Keratinocyte (primary cell): ENCODE measurements at regions not wholly inside any gene's neighbourhood (a gene's known extent, or its start where the extent isn't known, plus 50 kb on each side); places are given as distances from the start of the nearest gene placed in this dataset.

Source experiments
- DNase-seq: peaks from one replicate; pipeline ENCODE4 v3.0.0-alpha.2; 2011; ENCODE audit warnings: low read depth, missing footprints, low spot score
- FAIRE-seq: peaks from 2 replicates; lab custom pipeline; 2011; peaks lifted over from hg19 to GRCh38; lab: Jason Lieb, UNC
- H2AFZ ChIP-seq: 2 replicates; pipeline ENCODE4 v1.6.0; 2012; ENCODE audit warnings: low read length, control low read depth, inconsistent platforms; ENCODE audit not compliant: control insufficient read depth
- H3K27ac ChIP-seq: 2 replicates; pipeline ENCODE4 v1.5.1; 2011; ENCODE audit warnings: low read length; ENCODE audit not compliant: control insufficient read depth, insufficient read depth
- H3K27me3 ChIP-seq: 3 replicates; pipeline ENCODE4 v1.6.0; 2011; ENCODE audit warnings: low read length; ENCODE audit not compliant: control insufficient read depth, insufficient read depth; ENCODE audit errors: extremely low read depth
- H3K36me3 ChIP-seq, 2 experiments: 2 replicates in 1 of 2; 3 replicates in 1 of 2; pipeline ENCODE4 v1.5.1; 2011; ENCODE audit warnings: low read length in 2 of 2, mild to moderate bottlenecking in 1 of 2; ENCODE audit not compliant: control insufficient read depth in 2 of 2, insufficient read depth in 2 of 2; ENCODE audit errors: extremely low read depth in 1 of 2
- H3K4me1 ChIP-seq: 3 replicates; pipeline ENCODE4 v1.5.1; 2011; ENCODE audit warnings: low read length; ENCODE audit not compliant: control insufficient read depth, insufficient read depth; ENCODE audit errors: extremely low read depth
- H3K4me2 ChIP-seq: 3 replicates; pipeline ENCODE4 v1.6.0; 2011; ENCODE audit warnings: low read depth, low read length; ENCODE audit not compliant: control insufficient read depth, insufficient read depth; ENCODE audit errors: extremely low read depth
- H3K4me3 ChIP-seq, 3 experiments: fragments of 200-600 bp in 1 of 3; sonication (generic) in 1 of 3; 2 replicates in 2 of 3; 3 replicates in 1 of 3; pipeline ENCODE4 v1.5.1; 2011 to 2016; ENCODE audit warnings: low read length in 3 of 3, mild to moderate bottlenecking in 3 of 3, control low read depth in 2 of 3, inconsistent platforms in 1 of 3, low read depth in 1 of 3, mixed read lengths in 1 of 3, mixed run types in 1 of 3, moderate library complexity in 1 of 3; ENCODE audit not compliant: control insufficient read depth in 2 of 3, insufficient read depth in 2 of 3; ENCODE audit errors: extremely low read depth in 1 of 3
- H3K79me2 ChIP-seq: 2 replicates; pipeline ENCODE4 v1.6.0; 2012; ENCODE audit warnings: low read length; ENCODE audit not compliant: control insufficient read depth, insufficient read depth
- H3K9ac ChIP-seq: 3 replicates; pipeline ENCODE4 v1.6.0; 2011; ENCODE audit warnings: low read length; ENCODE audit not compliant: control insufficient read depth, insufficient read depth; ENCODE audit errors: extremely low read depth
- H3K9me1 ChIP-seq: 3 replicates; pipeline ENCODE4 v1.6.0; 2011; ENCODE audit warnings: low read length; ENCODE audit not compliant: control insufficient read depth, insufficient read depth; ENCODE audit errors: extremely low read depth
- H3K9me3 ChIP-seq: 2 replicates; pipeline ENCODE4 v1.5.1; 2012; ENCODE audit warnings: low read depth, low read length; ENCODE audit not compliant: control insufficient read depth
- H4K20me1 ChIP-seq: 3 replicates; pipeline ENCODE4 v1.6.0; 2011; ENCODE audit warnings: low read length; ENCODE audit not compliant: control insufficient read depth, insufficient read depth; ENCODE audit errors: extremely low read depth
- EZH2 ChIP-seq: IDR thresholded peaks from one replicate; pipeline ENCODE4 v1.6.1; 2012; ENCODE audit warnings: inconsistent platforms, mild to moderate bottlenecking, low read length, moderate library complexity
- dilution Hi-C: fragments of 300-500 bp; cut with MboI; formaldehyde crosslinking; loops from one replicate; pipeline ENCODE4 v1.7.0; 2020; ENCODE audit warnings: low sequenced_read_pairs; ENCODE audit not compliant: extremely low pct_ligation_motif_present
- TF ChIP-seq, protein P1 (sequence below), 3 experiments: IDR thresholded peaks in 1 of 3; conservative IDR thresholded peaks in 1 of 3; optimal IDR thresholded peaks in 1 of 3; 2 replicates in 2 of 3; 3 replicates in 1 of 3; pipeline versions ENCODE3 to v1.5.1; 2011; ENCODE audit warnings: low read length in 3 of 3, mild to moderate bottlenecking in 3 of 3, moderate library complexity in 2 of 3, control low read depth in 1 of 3, inconsistent platforms in 1 of 3; ENCODE audit not compliant: insufficient read depth in 2 of 3; ENCODE audit errors: extremely low read depth in 1 of 3

- H3K4me1 ChIP-seq = no peaks in the 10 kb centered on the region
- H3K27ac ChIP-seq = no peak overlapping the region
- DNase-seq (no peak), FAIRE-seq (no peak)
- TF ChIP-seq EZH2 = no peak
- TF ChIP-seq, protein P1, sequence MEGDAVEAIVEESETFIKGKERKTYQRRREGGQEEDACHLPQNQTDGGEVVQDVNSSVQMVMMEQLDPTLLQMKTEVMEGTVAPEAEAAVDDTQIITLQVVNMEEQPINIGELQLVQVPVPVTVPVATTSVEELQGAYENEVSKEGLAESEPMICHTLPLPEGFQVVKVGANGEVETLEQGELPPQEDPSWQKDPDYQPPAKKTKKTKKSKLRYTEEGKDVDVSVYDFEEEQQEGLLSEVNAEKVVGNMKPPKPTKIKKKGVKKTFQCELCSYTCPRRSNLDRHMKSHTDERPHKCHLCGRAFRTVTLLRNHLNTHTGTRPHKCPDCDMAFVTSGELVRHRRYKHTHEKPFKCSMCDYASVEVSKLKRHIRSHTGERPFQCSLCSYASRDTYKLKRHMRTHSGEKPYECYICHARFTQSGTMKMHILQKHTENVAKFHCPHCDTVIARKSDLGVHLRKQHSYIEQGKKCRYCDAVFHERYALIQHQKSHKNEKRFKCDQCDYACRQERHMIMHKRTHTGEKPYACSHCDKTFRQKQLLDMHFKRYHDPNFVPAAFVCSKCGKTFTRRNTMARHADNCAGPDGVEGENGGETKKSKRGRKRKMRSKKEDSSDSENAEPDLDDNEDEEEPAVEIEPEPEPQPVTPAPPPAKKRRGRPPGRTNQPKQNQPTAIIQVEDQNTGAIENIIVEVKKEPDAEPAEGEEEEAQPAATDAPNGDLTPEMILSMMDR (optimal IDR thresholded peaks at IDR 0.05 in 1 of 3, IDR thresholded peaks at IDR 0.05 in 1 of 3, conservative IDR thresholded peaks at IDR 0.05 in 1 of 3; ENCODE audit: extremely low read depth in 1 of 3, insufficient read depth in 2 of 3, low read length in 3 of 3) = no peak
- H3K79me2 ChIP-seq = no peaks in the 10 kb centered on the region
- no peak overlapping the region for H2AFZ ChIP-seq
- dilution Hi-C loops = no loop called here
- no peaks in the 10 kb centered on the region for H3K36me3 ChIP-seq
- H3K4me3 ChIP-seq = no peak overlapping the region
- no peaks in the 10 kb centered on the region for H3K9me3 ChIP-seq
- no peaks in the 10 kb centered on the region for H3K9me1 ChIP-seq
- H4K20me1 ChIP-seq = no peaks in the 10 kb centered on the region
- H3K27me3 ChIP-seq = no peaks in the 10 kb centered on the region
- no peak overlapping the region for H3K4me2 ChIP-seq
- H3K9ac ChIP-seq = no peak overlapping the region
These were observed 893.3 kb upstream of the TMEFF2 start for GRCh38 chr2:193088026-193088425.

- no peak overlapping the region for H2AFZ ChIP-seq
- FAIRE-seq (no peak), DNase-seq (no peak)
- dilution Hi-C loops = no loop called here
- H3K9ac ChIP-seq = no peak overlapping the region
- H4K20me1 ChIP-seq = no peaks in the 10 kb centered on the region
- no peaks in the 10 kb centered on the region for H3K36me3 ChIP-seq
- no peak overlapping the region for H3K4me2 ChIP-seq
- H3K4me1 ChIP-seq = no peaks in the 10 kb centered on the region
- no peak for TF ChIP-seq EZH2
- TF ChIP-seq, protein P1 (optimal IDR thresholded peaks at IDR 0.05 in 1 of 3, IDR thresholded peaks at IDR 0.05 in 1 of 3, conservative IDR thresholded peaks at IDR 0.05 in 1 of 3; ENCODE audit: extremely low read depth in 1 of 3, insufficient read depth in 2 of 3, low read length in 3 of 3) = no peak
- H3K79me2 ChIP-seq = no peaks in the 10 kb centered on the region
- no peaks in the 10 kb centered on the region for H3K9me3 ChIP-seq
- H3K9me1 ChIP-seq = no peaks in the 10 kb centered on the region
- H3K27ac ChIP-seq = no peak overlapping the region
- no peak overlapping the region for H3K4me3 ChIP-seq
- H3K27me3 ChIP-seq = no peaks in the 10 kb centered on the region
These were observed 882.3 kb upstream of the TMEFF2 start for GRCh38 chr2:193076995-193077394.
